ENCODE measurements at regions not wholly inside any gene's neighbourhood (a gene's known extent, or its start where the extent isn't known, plus 50 kb on each side); places are given as distances from the start of the nearest gene placed in this dataset.

GRCh38 chr16:8271344-8271743 is 319.0 kb downstream of the TMEM114 start:
- TF ChIP-seq EZH2phosphoT487 (IDR thresholded peaks at IDR 0.05) (no peak), CTCF (IDR thresholded peaks at IDR 0.05) (no peak), EZH2 (IDR thresholded peaks at IDR 0.05) (no peak)

Measured in neural progenitor cell (in vitro differentiated cells).